Right lobe of liver (tissue), 4 donors: ENCODE measurements at regions not wholly inside any gene's neighbourhood (a gene's known extent, or its start where the extent isn't known, plus 50 kb on each side); places are given as distances from the start of the nearest gene placed in this dataset.

ENCODE experiments used
- POLR2A ChIP-seq: fragments of 450-650 bp; IDR thresholded peaks from one replicate; pipeline ENCODE4 v1.6.1; 2017; ENCODE audit warnings: antibody characterized with exemption, mild to moderate bottlenecking
- TF ChIP-seq, protein P1 (sequence below), 4 donors: fragments of 200-600 bp in 3 of 4; fragments of 450-650 bp in 1 of 4; IDR thresholded peaks; one replicate each; pipeline versions ENCODE4 v1.5.1 to v1.8.0; 2016 to 2022; ENCODE audit warnings: antibody characterized with exemption in 4 of 4, mild to moderate bottlenecking in 2 of 4
- donor health status: DM: no; HTN: no; CAD: no.
- donor health status: DM: no; HTN: no; CAD: no.
- donor health status: DM: no; HTN: yes; CAD: no.

DNA sequence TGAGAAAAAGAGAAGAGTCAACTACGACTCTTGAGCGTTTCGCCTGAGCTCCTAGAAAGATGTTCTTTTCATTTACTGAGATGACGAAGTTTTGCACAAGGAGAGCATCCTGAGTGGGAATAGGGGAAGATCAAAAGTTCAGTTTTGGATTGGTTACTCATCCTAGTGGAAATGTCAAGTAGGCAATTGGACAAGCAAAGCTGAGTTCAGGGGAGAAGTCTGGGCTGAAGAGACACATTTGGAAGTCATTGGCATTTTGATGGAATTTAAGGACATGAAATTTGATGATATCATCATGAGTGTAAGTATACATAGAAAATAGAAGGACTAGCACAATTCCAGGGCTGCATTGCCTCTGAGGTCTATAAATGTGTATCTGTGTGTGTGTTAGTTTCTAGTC, 416.6 kb downstream of the RAD51AP2 start:
- TF ChIP-seq, protein P1, sequence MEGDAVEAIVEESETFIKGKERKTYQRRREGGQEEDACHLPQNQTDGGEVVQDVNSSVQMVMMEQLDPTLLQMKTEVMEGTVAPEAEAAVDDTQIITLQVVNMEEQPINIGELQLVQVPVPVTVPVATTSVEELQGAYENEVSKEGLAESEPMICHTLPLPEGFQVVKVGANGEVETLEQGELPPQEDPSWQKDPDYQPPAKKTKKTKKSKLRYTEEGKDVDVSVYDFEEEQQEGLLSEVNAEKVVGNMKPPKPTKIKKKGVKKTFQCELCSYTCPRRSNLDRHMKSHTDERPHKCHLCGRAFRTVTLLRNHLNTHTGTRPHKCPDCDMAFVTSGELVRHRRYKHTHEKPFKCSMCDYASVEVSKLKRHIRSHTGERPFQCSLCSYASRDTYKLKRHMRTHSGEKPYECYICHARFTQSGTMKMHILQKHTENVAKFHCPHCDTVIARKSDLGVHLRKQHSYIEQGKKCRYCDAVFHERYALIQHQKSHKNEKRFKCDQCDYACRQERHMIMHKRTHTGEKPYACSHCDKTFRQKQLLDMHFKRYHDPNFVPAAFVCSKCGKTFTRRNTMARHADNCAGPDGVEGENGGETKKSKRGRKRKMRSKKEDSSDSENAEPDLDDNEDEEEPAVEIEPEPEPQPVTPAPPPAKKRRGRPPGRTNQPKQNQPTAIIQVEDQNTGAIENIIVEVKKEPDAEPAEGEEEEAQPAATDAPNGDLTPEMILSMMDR (IDR thresholded peaks at IDR 0.05) = no peak
- TF ChIP-seq POLR2A = no peak
